Mucosa of descending colon (tissue), 3 donors: ENCODE measurements at regions not wholly inside any gene's neighbourhood (a gene's known extent, or its start where the extent isn't known, plus 50 kb on each side); places are given as distances from the start of the nearest gene placed in this dataset.

Experiments used
- ATAC-seq: fragments of 200-7000 bp; cut with Tn5 transposase; one replicate; pipeline ENCODE4 v1.9.1; 2020; ENCODE audit warnings: mild to moderate bottlenecking, moderate library complexity
- DNase-seq, 3 donors: peaks; one replicate each; pipeline ENCODE4 v3.0.0-alpha.2; 2020
- H3K36me3 ChIP-seq: fragments of 200-600 bp; one replicate; pipeline ENCODE4 v1.8.0; 2021; ENCODE audit warnings: low read depth, mild to moderate bottlenecking
- H3K4me1 ChIP-seq: fragments of 200-600 bp; one replicate; pipeline ENCODE4 v1.8.0; 2021; ENCODE audit warnings: low read depth, mild to moderate bottlenecking
- H3K4me3 ChIP-seq: fragments of 200-600 bp; one replicate; pipeline ENCODE4 v1.8.0; 2021; ENCODE audit warnings: mild to moderate bottlenecking
- H3K9me3 ChIP-seq: fragments of 200-600 bp; one replicate; pipeline ENCODE4 v1.8.0; 2021; ENCODE audit warnings: mild to moderate bottlenecking
- CTCF ChIP-seq: fragments of 200-600 bp; IDR thresholded peaks from one replicate; pipeline ENCODE4 v1.8.0; 2022; ENCODE audit warnings: antibody characterized with exemption, mild to moderate bottlenecking
- intact Hi-C, 2 donors: fragments of 100-400 bp; cut with DNase I in 1 of 2; cut with micrococcal nuclease in 1 of 2; formaldehyde crosslinking; loops; one replicate each; pipeline versions ENCODE4 v1.11.0 to v1.11.1; 2022; cut with DNase I, micrococcal nuclease
- donor health status: DM: no; HTN: no; CAD: no; lungs with moderate emphysema.
- donor health status: DM: no; HTN: no; CAD: no.
- donor health status: DM: no; HTN: yes; CAD: no.

- H3K4me3 ChIP-seq, result no peak overlapping the region
- no peak for ATAC-seq
- no peaks in the 10 kb centered on the region for H3K9me3 ChIP-seq
- H3K4me1 ChIP-seq, result no peaks in the 10 kb centered on the region
- H3K36me3 ChIP-seq, result no peaks in the 10 kb centered on the region
- no peak for TF ChIP-seq CTCF
- DNase-seq, result no peak
- intact Hi-C loops, result no loop called here
Observed at GRCh38 chr12:93956551-93956950, 191.8 kb upstream of the PLXNC1 start.

- no peak for ATAC-seq
- no peak for DNase-seq
- H3K4me3 ChIP-seq, result no peak overlapping the region
- TF ChIP-seq CTCF, result no peak
- intact Hi-C loops, result no loop called here
- no peaks in the 10 kb centered on the region for H3K36me3 ChIP-seq
- no peaks in the 10 kb centered on the region for H3K4me1 ChIP-seq
- peaks cover 2% of the 10 kb centered on the region for H3K9me3 ChIP-seq
Observed at GRCh38 chr12:93957168-93957567, 191.2 kb upstream of the PLXNC1 start.

- peaks cover 2% of the 10 kb centered on the region for H3K9me3 ChIP-seq
- no peak overlapping the region for H3K4me3 ChIP-seq
- H3K36me3 ChIP-seq, result no peaks in the 10 kb centered on the region
- no peak for ATAC-seq
- intact Hi-C loops, result no loop called here
- H3K4me1 ChIP-seq, result no peaks in the 10 kb centered on the region
- TF ChIP-seq CTCF, result no peak
- no peak for DNase-seq
Observed at GRCh38 chr12:93957870-93958269, 190.5 kb upstream of the PLXNC1 start.

GRCh38 chr12:93959657-93960056 lies 188.7 kb upstream of the PLXNC1 start:
- DNase-seq, result no peak
- Histone ChIP-seq H3K36me3 (no peaks in the 10 kb centered on the region), H3K4me3 (no peak overlapping the region), H3K9me3 (peaks cover 2% of the 10 kb centered on the region), H3K4me1 (no peaks in the 10 kb centered on the region)
- ATAC-seq, result no peak
- no peak for TF ChIP-seq CTCF
- intact Hi-C loops, result no loop called here

- intact Hi-C loops, result no loop called here
Observed at GRCh38 chr12:93960521-93960920, 187.9 kb upstream of the PLXNC1 start.

More at GRCh38 chr12:93960521-93960920, 187.9 kb upstream of the PLXNC1 start:
- no peak for ATAC-seq
- H3K9me3 ChIP-seq, result peaks cover 2% of the 10 kb centered on the region
- H3K4me3 ChIP-seq, result no peak overlapping the region
- H3K4me1 ChIP-seq, result no peaks in the 10 kb centered on the region
- no peak for DNase-seq
- no peak for TF ChIP-seq CTCF
- no peaks in the 10 kb centered on the region for H3K36me3 ChIP-seq
